HCT116 (cell line): ENCODE measurements at regions not wholly inside any gene's neighbourhood (a gene's known extent, or its start where the extent isn't known, plus 50 kb on each side); places are given as distances from the start of the nearest gene placed in this dataset.

Experiments used
- ATAC-seq: fragments of 200-7000 bp; cut with Tn5 transposase; 2 replicates; pipeline ENCODE4 v1.9.1; 2020; ENCODE audit warnings: mild to moderate bottlenecking, moderate library complexity
- BruUV-seq: library from RNA; stranded (reverse); fragments of 400-500 nt; replicated peaks from 2 replicates; lab custom pipeline; 2021; lab: Mats Ljungman, UMichigan
- CTCF ChIA-PET: fragments of 300-600 bp; sonication (Branson Sonifier 250); formaldehyde crosslinking; loops from one replicate; lab custom pipeline; 2021; ENCODE audit warnings: antibody characterized with exemption; lab: Charles Lee
- POLR2A ChIA-PET: fragments of 300-600, 350-600 bp; sonication (Branson Sonifier 250); formaldehyde crosslinking; loops from one replicate; lab custom pipeline; 2021; ENCODE audit warnings: antibody characterized with exemption; lab: Charles Lee
- RAD21 ChIA-PET, 2 experiments: fragments of 300-600 bp; sonication (Branson Sonifier 250); formaldehyde crosslinking; loops; one replicate each; lab custom pipeline; 2023; ENCODE audit warnings: low total read pairs in 2 of 2; ENCODE audit not compliant: uncharacterized antibody in 2 of 2, unreplicated experiment in 2 of 2, low non-redundant PET in 1 of 2; lab: Charles Lee
- DNase-seq: peaks from one replicate; pipeline ENCODE4 v3.0.0-alpha.2; 2010; ENCODE audit warnings: low read depth, low spot score
- H2AFZ ChIP-seq: fragments of 200-600 bp; shearing (Covaris generic), sonication (generic); 2 replicates; pipeline ENCODE4 v1.6.1; 2017; ENCODE audit warnings: low read depth, mixed run types, mixed read lengths, antibody characterized with exemption, low read length; ENCODE audit not compliant: poor library complexity, severe bottlenecking
- H3K27ac ChIP-seq: 2 replicates; pipeline ENCODE4 v1.5.1; 2012; ENCODE audit warnings: low read depth, low read length
- H3K27me3 ChIP-seq: fragments of 200-600 bp; sonication (generic); 2 replicates; pipeline ENCODE4 v1.6.1; 2016; ENCODE audit warnings: mixed run types, low read length, mixed read lengths; ENCODE audit not compliant: insufficient read depth
- H3K36me3 ChIP-seq, 2 experiments: fragments of 200-500 bp in 1 of 2; fragments of 200-600 bp in 1 of 2; sonication (Bioruptor generic) in 1 of 2; sonication (generic) in 1 of 2; 2 replicates each; pipeline versions ENCODE4 v1.5.1 to v1.6.1; 2014 to 2016; ENCODE audit warnings: low read length in 2 of 2, inconsistent platforms in 1 of 2, mixed read lengths in 1 of 2, mixed run types in 1 of 2; ENCODE audit not compliant: insufficient read depth in 2 of 2, control insufficient read depth in 1 of 2
- H3K4me1 ChIP-seq, 2 experiments: fragments of 200-600 bp in 1 of 2; sonication (generic) in 1 of 2; 2 replicates each; pipeline versions ENCODE4 v1.5.1 to v1.6.1; 2012 to 2017; ENCODE audit warnings: low read length in 2 of 2, inconsistent platforms in 1 of 2, mild to moderate bottlenecking in 1 of 2, mixed read lengths in 1 of 2, mixed run types in 1 of 2, moderate library complexity in 1 of 2; ENCODE audit not compliant: insufficient read depth in 2 of 2, control insufficient read depth in 1 of 2
- H3K4me2 ChIP-seq: fragments of 200-600 bp; sonication (generic); 2 replicates; pipeline ENCODE4 v1.6.1; 2017; ENCODE audit warnings: mixed run types, low read length, mixed read lengths
- H3K4me3 ChIP-seq, 2 experiments: fragments of 200-600 bp in 1 of 2; sonication (generic) in 1 of 2; replicated peaks in 1 of 2; 2 replicates each; pipeline ENCODE4 v1.5.1; 2011 to 2016; ENCODE audit warnings: low read length in 2 of 2, control low read depth in 1 of 2, low read depth in 1 of 2, mild to moderate bottlenecking in 1 of 2, mixed read lengths in 1 of 2, mixed run types in 1 of 2
- H3K79me2 ChIP-seq: fragments of 200-600 bp; sonication (generic); 2 replicates; pipeline ENCODE4 v1.6.1; 2017; ENCODE audit warnings: mild to moderate bottlenecking, mixed run types, low read length, moderate library complexity, mixed read lengths; ENCODE audit not compliant: insufficient read depth
- H3K9ac ChIP-seq: fragments of 200-600 bp; sonication (generic); 2 replicates; pipeline ENCODE4 v1.6.1; 2016; ENCODE audit warnings: low read length, mixed read lengths
- H3K9me2 ChIP-seq: fragments of 200-600 bp; sonication (generic), shearing (Covaris generic); 2 replicates; pipeline ENCODE4 v1.6.1; 2017; ENCODE audit warnings: mixed run types, mild to moderate bottlenecking, moderate library complexity; ENCODE audit not compliant: insufficient read depth
- H3K9me3 ChIP-seq, 2 experiments: fragments of 200-500 bp in 1 of 2; fragments of 200-600 bp in 1 of 2; sonication (Bioruptor generic) in 1 of 2; sonication (generic) in 1 of 2; 2 replicates each; pipeline ENCODE4 v1.6.1; 2014 to 2017; ENCODE audit warnings: low read length in 2 of 2, mixed read lengths in 2 of 2, inconsistent platforms in 1 of 2, low read depth in 1 of 2, mild to moderate bottlenecking in 1 of 2, mixed run types in 1 of 2, moderate library complexity in 1 of 2; ENCODE audit not compliant: control insufficient read depth in 1 of 2, insufficient read depth in 1 of 2
- H4K20me1 ChIP-seq: fragments of 200-600 bp; sonication (generic), shearing (Covaris generic); 2 replicates; pipeline ENCODE4 v1.6.1; 2017; ENCODE audit warnings: mixed run types, mild to moderate bottlenecking, moderate library complexity; ENCODE audit not compliant: insufficient read depth
- CBX3 ChIP-seq: IDR thresholded peaks from 2 replicates; pipeline ENCODE4 v1.6.1; 2012; ENCODE audit warnings: low read depth
- CEBPB ChIP-seq: IDR thresholded peaks from 2 replicates; pipeline ENCODE4 v1.6.1; 2012; ENCODE audit warnings: low read depth
- CTCF ChIP-seq, 3 experiments: fragments of 200-600 bp in 1 of 3; sonication (generic) in 1 of 3; IDR thresholded peaks in 2 of 3; conservative IDR thresholded peaks in 1 of 3; 2 replicates each; pipeline ENCODE4 v1.5.1; 2012 to 2017; ENCODE audit warnings: low read depth in 2 of 3, low read length in 2 of 3, antibody characterized with exemption in 1 of 3, borderline replicate concordance in 1 of 3, control low read depth in 1 of 3, mild to moderate bottlenecking in 1 of 3, mixed read lengths in 1 of 3, mixed run types in 1 of 3, moderate library complexity in 1 of 3; ENCODE audit not compliant: insufficient read depth in 1 of 3
- JUND ChIP-seq: IDR thresholded peaks from 2 replicates; pipeline ENCODE4 v1.6.1; 2012
- POLR2AphosphoS5 ChIP-seq: IDR thresholded peaks from 2 replicates; pipeline ENCODE4 v1.6.1; 2011; ENCODE audit warnings: mild to moderate bottlenecking, low read depth, low read length, moderate library complexity
- RAD21 ChIP-seq: IDR thresholded peaks from 2 replicates; pipeline ENCODE4 v1.6.1; 2012; ENCODE audit warnings: low read depth, mild to moderate bottlenecking
- REST ChIP-seq: IDR thresholded peaks from 2 replicates; pipeline ENCODE4 v1.6.1; 2012; ENCODE audit warnings: low read depth
- SIN3A ChIP-seq: IDR thresholded peaks from 2 replicates; pipeline ENCODE4 v1.6.1; 2012; ENCODE audit warnings: low read depth
- SP1 ChIP-seq: IDR thresholded peaks from 2 replicates; pipeline ENCODE4 v1.6.1; 2012; ENCODE audit warnings: low read depth
- YY1 ChIP-seq: IDR thresholded peaks from 2 replicates; pipeline ENCODE4 v1.6.1; 2011; ENCODE audit warnings: low read length, low read depth, moderate library complexity, mild to moderate bottlenecking; ENCODE audit not compliant: insufficient replicate concordance; ENCODE audit errors: extremely low read depth
- ZNF274 ChIP-seq: fragments of 200-500 bp; sonication (Bioruptor generic); IDR thresholded peaks from 2 replicates; pipeline ENCODE4 v1.6.1; 2014; ENCODE audit warnings: mild to moderate bottlenecking, low read depth, low read length, inconsistent platforms
- intact Hi-C: fragments of 100-400 bp; cut with micrococcal nuclease; formaldehyde crosslinking; loops from 2 replicates; pipeline ENCODE4 v1.10.0; 2022

GRCh38 chr14:27642251-27642866, 1044.5 kb upstream of the NOVA1 start:
- Histone ChIP-seq H3K9ac (no peak overlapping the region), H4K20me1 (no peaks in the 10 kb centered on the region), H3K4me1 (no peaks in the 10 kb centered on the region), H2AFZ (no peak overlapping the region), H3K36me3 (no peaks in the 10 kb centered on the region), H3K79me2 (no peaks in the 10 kb centered on the region), H3K27ac (no peak overlapping the region), H3K27me3 (no peaks in the 10 kb centered on the region), H3K9me3 (peaks cover 24% of the 10 kb centered on the region in 2 experiments; a peak in 3 of 4 replicates), H3K4me2 (no peak overlapping the region), H3K9me2 (no peaks in the 10 kb centered on the region), H3K4me3 (no peak overlapping the region)
- DNase-seq (no peak), ATAC-seq (no peak)
- CTCF ChIA-PET, result no interaction called here
- POLR2A ChIA-PET, result no interaction called here
- TF ChIP-seq CEBPB, result no peak
- TF ChIP-seq JUND, result no peak
- TF ChIP-seq POLR2AphosphoS5, result no peak
- no peak for TF ChIP-seq SIN3A
- TF ChIP-seq ZNF274, result no peak
- no peak for TF ChIP-seq SP1
- TF ChIP-seq CTCF (IDR thresholded peaks at IDR 0.05 in 2 of 3, conservative IDR thresholded peaks at IDR 0.05 in 1 of 3; ENCODE audit: borderline replicate concordance in 1 of 3, insufficient read depth in 1 of 3, low read depth in 2 of 3, low read length in 2 of 3), result no peak
- RAD21 ChIA-PET, result no interaction called here
- no TSS peak for BruUV-seq
- intact Hi-C loops, result no loop called here

GRCh38 chr14:27660683-27661082, 1062.8 kb upstream of the NOVA1 start:
- no TSS peak for BruUV-seq
- Histone ChIP-seq H3K27me3 (no peaks in the 10 kb centered on the region), H2AFZ (no peak overlapping the region), H3K4me3 (no peak overlapping the region), H3K79me2 (no peaks in the 10 kb centered on the region), H3K9ac (no peak overlapping the region), H3K9me3 (peaks cover 8 to 16% of the 10 kb centered on the region in 2 experiments; a peak in 3 of 4 replicates), H4K20me1 (no peaks in the 10 kb centered on the region), H3K4me1 (no peaks in the 10 kb centered on the region), H3K27ac (no peak overlapping the region), H3K4me2 (no peak overlapping the region), H3K9me2 (no peaks in the 10 kb centered on the region), H3K36me3 (no peaks in the 10 kb centered on the region)
- POLR2A ChIA-PET, result no interaction called here
- CTCF ChIA-PET, result no interaction called here
- DNase-seq (no peak), ATAC-seq (no peak)
- intact Hi-C loops, result no loop called here
- RAD21 ChIA-PET, result no interaction called here
- TF ChIP-seq YY1 (no peak), RAD21 (no peak), CEBPB (no peak), POLR2AphosphoS5 (no peak), JUND (no peak), REST (no peak), CBX3 (no peak), ZNF274 (no peak), CTCF (IDR thresholded peaks at IDR 0.05 in 2 of 3, conservative IDR thresholded peaks at IDR 0.05 in 1 of 3; ENCODE audit: borderline replicate concordance in 1 of 3, insufficient read depth in 1 of 3, low read depth in 2 of 3, low read length in 2 of 3) (no peak)
